KMS-11 (cell line): ENCODE measurements at regions not wholly inside any gene's neighbourhood (a gene's known extent, or its start where the extent isn't known, plus 50 kb on each side); places are given as distances from the start of the nearest gene placed in this dataset.

ENCODE experiments used
- H2AFZ ChIP-seq: fragments of 200-600 bp; sonication (generic); 2 replicates; pipeline ENCODE4 v1.6.1; 2016; ENCODE audit warnings: antibody characterized with exemption, mixed run types, low read depth
- H3K27ac ChIP-seq: fragments of 200-600 bp; sonication (generic); 2 replicates; pipeline ENCODE4 v1.6.1; 2016; ENCODE audit warnings: mild to moderate bottlenecking, mixed run types
- H3K27me3 ChIP-seq: fragments of 200-600 bp; sonication (generic); 2 replicates; pipeline ENCODE4 v1.6.1; 2017; ENCODE audit warnings: mild to moderate bottlenecking, low read depth, mixed run types, moderate library complexity; ENCODE audit not compliant: insufficient read depth
- H3K36me3 ChIP-seq: fragments of 200-600 bp; sonication (generic); 2 replicates; pipeline ENCODE4 v1.6.1; 2017; ENCODE audit warnings: mild to moderate bottlenecking, mixed run types; ENCODE audit not compliant: insufficient read depth
- H3K4me1 ChIP-seq: fragments of 200-600 bp; sonication (generic); 2 replicates; pipeline ENCODE4 v1.6.1; 2016; ENCODE audit warnings: mild to moderate bottlenecking, low read depth, mixed run types; ENCODE audit not compliant: poor library complexity, severe bottlenecking
- H3K4me2 ChIP-seq: fragments of 200-600 bp; sonication (generic); 2 replicates; pipeline ENCODE4 v1.7.0; 2016; ENCODE audit warnings: mild to moderate bottlenecking, mixed run types
- H3K4me3 ChIP-seq: fragments of 200-600 bp; sonication (generic); IDR thresholded peaks from 2 replicates; pipeline ENCODE4 v1.6.1; 2017; ENCODE audit warnings: low read depth, low read length, mixed read lengths; ENCODE audit not compliant: insufficient read depth
- H3K79me2 ChIP-seq: fragments of 200-600 bp; sonication (generic); 2 replicates; pipeline ENCODE4 v1.6.1; 2016; ENCODE audit warnings: low read depth, mixed run types; ENCODE audit not compliant: insufficient read depth
- H3K9ac ChIP-seq: fragments of 200-600 bp; sonication (generic); 2 replicates; pipeline ENCODE4 v1.6.1; 2016; ENCODE audit warnings: mild to moderate bottlenecking, mixed run types
- H4K20me1 ChIP-seq: fragments of 200-600 bp; sonication (generic); 2 replicates; pipeline ENCODE4 v1.6.1; 2016; ENCODE audit warnings: mild to moderate bottlenecking, mixed run types; ENCODE audit not compliant: insufficient read depth
- TF ChIP-seq, protein P1 (sequence below): fragments of 200-600 bp; sonication (generic); conservative IDR thresholded peaks from 2 replicates; pipeline ENCODE4 v1.6.1; 2017; ENCODE audit warnings: low read depth, mild to moderate bottlenecking, antibody characterized with exemption, low read length, moderate library complexity, mixed read lengths

DNA sequence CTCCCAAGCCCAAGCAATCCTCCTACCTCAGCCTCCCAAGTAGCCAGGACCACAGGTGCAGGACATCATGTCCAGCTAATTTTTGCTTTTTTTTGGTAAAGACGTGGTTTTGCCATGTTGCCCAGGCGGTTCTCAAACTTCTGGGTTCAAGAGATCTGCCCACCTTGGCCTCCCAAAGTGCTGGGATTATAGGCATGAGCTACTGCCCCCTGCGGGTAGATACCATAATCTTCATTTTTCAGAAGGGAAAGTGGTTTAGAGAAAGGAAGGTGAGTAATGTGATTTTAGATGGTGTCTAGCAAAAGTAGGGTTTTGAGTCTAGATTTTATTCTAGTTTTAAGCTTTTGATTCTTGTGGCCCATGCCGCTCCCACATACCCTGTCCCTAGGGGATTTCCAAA lies 205.3 kb upstream of the CLNK start:
- no peaks in the 10 kb centered on the region for H3K79me2 ChIP-seq
- no peaks in the 10 kb centered on the region for H3K36me3 ChIP-seq
- no peak overlapping the region for H3K27ac ChIP-seq
- H3K27me3 ChIP-seq: no peaks in the 10 kb centered on the region
- H2AFZ ChIP-seq: no peak overlapping the region
- H3K4me1 ChIP-seq: no peaks in the 10 kb centered on the region
- H3K4me3 ChIP-seq: no peak overlapping the region
- H4K20me1 ChIP-seq: no peaks in the 10 kb centered on the region
- no peak overlapping the region for H3K4me2 ChIP-seq
- TF ChIP-seq, protein P1, sequence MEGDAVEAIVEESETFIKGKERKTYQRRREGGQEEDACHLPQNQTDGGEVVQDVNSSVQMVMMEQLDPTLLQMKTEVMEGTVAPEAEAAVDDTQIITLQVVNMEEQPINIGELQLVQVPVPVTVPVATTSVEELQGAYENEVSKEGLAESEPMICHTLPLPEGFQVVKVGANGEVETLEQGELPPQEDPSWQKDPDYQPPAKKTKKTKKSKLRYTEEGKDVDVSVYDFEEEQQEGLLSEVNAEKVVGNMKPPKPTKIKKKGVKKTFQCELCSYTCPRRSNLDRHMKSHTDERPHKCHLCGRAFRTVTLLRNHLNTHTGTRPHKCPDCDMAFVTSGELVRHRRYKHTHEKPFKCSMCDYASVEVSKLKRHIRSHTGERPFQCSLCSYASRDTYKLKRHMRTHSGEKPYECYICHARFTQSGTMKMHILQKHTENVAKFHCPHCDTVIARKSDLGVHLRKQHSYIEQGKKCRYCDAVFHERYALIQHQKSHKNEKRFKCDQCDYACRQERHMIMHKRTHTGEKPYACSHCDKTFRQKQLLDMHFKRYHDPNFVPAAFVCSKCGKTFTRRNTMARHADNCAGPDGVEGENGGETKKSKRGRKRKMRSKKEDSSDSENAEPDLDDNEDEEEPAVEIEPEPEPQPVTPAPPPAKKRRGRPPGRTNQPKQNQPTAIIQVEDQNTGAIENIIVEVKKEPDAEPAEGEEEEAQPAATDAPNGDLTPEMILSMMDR: no peak
- no peak overlapping the region for H3K9ac ChIP-seq

GRCh38 chr4:10879411-10880110 lies 195.0 kb upstream of the CLNK start:
- no peak overlapping the region for H3K4me3 ChIP-seq
- H3K4me1 ChIP-seq: no peaks in the 10 kb centered on the region
- no peak overlapping the region for H3K4me2 ChIP-seq
- no peak overlapping the region for H3K9ac ChIP-seq
- H3K36me3 ChIP-seq: no peaks in the 10 kb centered on the region
- no peaks in the 10 kb centered on the region for H3K27me3 ChIP-seq
- H3K79me2 ChIP-seq: no peaks in the 10 kb centered on the region
- no peak overlapping the region for H3K27ac ChIP-seq
- H2AFZ ChIP-seq: no peak overlapping the region
- TF ChIP-seq, protein P1: no peak
- H4K20me1 ChIP-seq: no peaks in the 10 kb centered on the region

- no peaks in the 10 kb centered on the region for H3K4me1 ChIP-seq
- TF ChIP-seq, protein P1: no peak
Observed at GRCh38 chr4:10878861-10879260, 194.3 kb upstream of the CLNK start.

DNA sequence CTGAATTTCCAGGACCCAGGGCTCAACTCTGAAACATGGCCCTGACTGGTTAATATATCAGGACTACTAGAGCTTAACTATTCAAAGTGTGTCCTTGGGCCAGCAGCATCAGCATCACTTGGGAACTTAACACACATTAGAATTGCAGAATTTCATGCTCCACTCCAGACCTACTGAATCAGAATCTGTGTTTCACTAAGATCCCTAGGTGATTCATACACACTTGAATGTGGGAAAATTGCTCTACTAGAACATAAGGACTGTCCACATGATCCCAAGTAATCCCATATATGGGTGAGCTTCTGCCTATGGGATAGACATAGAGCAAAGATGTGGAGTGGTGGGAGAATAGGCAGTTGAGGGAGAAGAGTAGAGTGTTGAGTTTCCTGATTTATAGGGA lies 192.5 kb upstream of the CLNK start:
- Histone ChIP-seq H3K4me1 (no peaks in the 10 kb centered on the region), H3K27me3 (no peaks in the 10 kb centered on the region), H3K4me3 (no peak overlapping the region), H3K4me2 (no peak overlapping the region), H3K79me2 (no peaks in the 10 kb centered on the region), H4K20me1 (no peaks in the 10 kb centered on the region), H3K36me3 (no peaks in the 10 kb centered on the region), H3K9ac (no peak overlapping the region), H3K27ac (no peak overlapping the region), H2AFZ (no peak overlapping the region)
- TF ChIP-seq, protein P1: no peak

More at GRCh38 chr4:10878861-10879260, 194.3 kb upstream of the CLNK start:
- Histone ChIP-seq H3K36me3 (no peaks in the 10 kb centered on the region), H3K4me2 (no peak overlapping the region), H3K79me2 (no peaks in the 10 kb centered on the region), H3K27ac (no peak overlapping the region), H2AFZ (no peak overlapping the region), H3K9ac (no peak overlapping the region), H3K4me3 (no peak overlapping the region), H3K27me3 (no peaks in the 10 kb centered on the region), H4K20me1 (no peaks in the 10 kb centered on the region)
